Small intestine (tissue), 7 donors: ENCODE measurements at regions not wholly inside any gene's neighbourhood (a gene's known extent, or its start where the extent isn't known, plus 50 kb on each side); places are given as distances from the start of the nearest gene placed in this dataset.

Source experiments
- DNase-seq, 2 donors: peaks; one replicate each; pipeline versions ENCODE4 v3.0.0 to v3.0.0-alpha.2; 2013
- FAIRE-seq: peaks from 2 replicates; lab custom pipeline; 2012; peaks lifted over from hg19 to GRCh38; lab: Jason Lieb, UNC
- H3K27ac ChIP-seq, 3 donors: one replicate each; pipeline ENCODE4 v1.5.1; 2013; ENCODE audit warnings: low read length in 2 of 3, mild to moderate bottlenecking in 2 of 3, control low read depth in 1 of 3, inconsistent platforms in 1 of 3, low read depth in 1 of 3, moderate library complexity in 1 of 3
- H3K27me3 ChIP-seq, 3 donors: one replicate each; pipeline ENCODE4 v1.6.1; 2013; ENCODE audit warnings: low read length in 3 of 3, inconsistent platforms in 1 of 3; ENCODE audit not compliant: control insufficient read depth in 3 of 3, insufficient read depth in 3 of 3
- H3K36me3 ChIP-seq, 3 donors: one replicate each; pipeline ENCODE4 v1.6.1; 2013; ENCODE audit warnings: low read length in 3 of 3, inconsistent platforms in 1 of 3, low read depth in 1 of 3, mild to moderate bottlenecking in 1 of 3, moderate library complexity in 1 of 3; ENCODE audit not compliant: control insufficient read depth in 3 of 3, insufficient read depth in 2 of 3
- H3K4me1 ChIP-seq, 3 donors: one replicate each; pipeline ENCODE4 v1.6.1; 2013; ENCODE audit warnings: low read length in 2 of 3, inconsistent platforms in 1 of 3, low read depth in 1 of 3, mild to moderate bottlenecking in 1 of 3, moderate library complexity in 1 of 3; ENCODE audit not compliant: control insufficient read depth in 3 of 3, insufficient read depth in 2 of 3
- H3K4me3 ChIP-seq, 3 donors: one replicate each; pipeline ENCODE4 v1.5.1; 2013; ENCODE audit warnings: low read length in 3 of 3, control low read depth in 1 of 3, inconsistent platforms in 1 of 3, low read depth in 1 of 3, mild to moderate bottlenecking in 1 of 3, moderate library complexity in 1 of 3
- H3K9me3 ChIP-seq, 2 donors: one replicate each; pipeline ENCODE4 v1.6.1; 2013; ENCODE audit warnings: low read depth in 1 of 2, low read length in 1 of 2; ENCODE audit not compliant: control insufficient read depth in 2 of 2, insufficient read depth in 1 of 2
- WGBS, 3 donors: extraction: QIAGEN DNeasy Blood & Tissue Kit; methylation state at CpG; one replicate each; pipeline ENCODE4 v1.1.7; 2013; 5-methylcytosine and 5-hydroxymethylcytosine counted together
- donor health status: healthy with polysubstance abuse.
- donor health status: control.
- donor health status: control.
- donor health status: Bipolar disorder and iron deficiency.
- donor health status: healthy.

GRCh38 chr10:83968052-83968451 lies 171.3 kb upstream of the GHITM start:
- Histone ChIP-seq H3K4me1 (no peaks in the 10 kb centered on the region), H3K27ac (no peak overlapping the region), H3K36me3 (no peaks in the 10 kb centered on the region), H3K27me3 (no peaks in the 10 kb centered on the region), H3K9me3 (no peaks in the 10 kb centered on the region), H3K4me3 (no peak overlapping the region)
- DNase-seq (no peak), FAIRE-seq (no peak)
- 75 to 79% (median 78%) methylated on average over 4 of the region's 4 CpGs for WGBS, 3 donors

- Histone ChIP-seq H3K4me1 (no peaks in the 10 kb centered on the region), H3K27ac (no peak overlapping the region), H3K4me3 (no peak overlapping the region), H3K27me3 (no peaks in the 10 kb centered on the region), H3K36me3 (no peaks in the 10 kb centered on the region), H3K9me3 (peaks cover 0 to 4% of the 10 kb centered on the region in 2 donors)
- peak in 1 of 2 donors; percentile 29 for DNase-seq
- FAIRE-seq = no peak
- WGBS, 3 donors = 57 to 73% (median 65%) methylated on average over 5 of the region's 5 CpGs
Observed at GRCh38 chr10:83978681-83979383, 160.5 kb upstream of the GHITM start.

GRCh38 chr10:83982812-83983211 lies 156.5 kb upstream of the GHITM start:
- H3K4me3 ChIP-seq = no peak overlapping the region
- no peaks in the 10 kb centered on the region for H3K27me3 ChIP-seq
- FAIRE-seq (no peak), DNase-seq (no peak)
- no peaks in the 10 kb centered on the region for H3K9me3 ChIP-seq
- 40 to 45% (median 42%) methylated on average over 1 of the region's 1 CpG for WGBS, 3 donors
- H3K27ac ChIP-seq = no peak overlapping the region
- no peaks in the 10 kb centered on the region for H3K36me3 ChIP-seq
- H3K4me1 ChIP-seq = no peaks in the 10 kb centered on the region

GRCh38 chr10:83983578-83984255 lies 155.6 kb upstream of the GHITM start:
- FAIRE-seq = no peak
- WGBS, 3 donors = 54 to 70% (median 60%) methylated on average over 4 of the region's 4 CpGs
- Histone ChIP-seq H3K27me3 (no peaks in the 10 kb centered on the region), H3K4me3 (no peak overlapping the region), H3K27ac (no peak overlapping the region), H3K4me1 (no peaks in the 10 kb centered on the region), H3K36me3 (no peaks in the 10 kb centered on the region), H3K9me3 (no peaks in the 10 kb centered on the region)
- DNase-seq = no peak

GRCh38 chr10:83984256-83984640 lies 155.1 kb upstream of the GHITM start:
- Histone ChIP-seq H3K4me3 (no peak overlapping the region), H3K27ac (no peak overlapping the region), H3K9me3 (no peaks in the 10 kb centered on the region), H3K27me3 (no peaks in the 10 kb centered on the region), H3K36me3 (no peaks in the 10 kb centered on the region), H3K4me1 (no peaks in the 10 kb centered on the region)
- DNase-seq (no peak), FAIRE-seq (no peak)

GRCh38 chr10:83986800-83987199 lies 152.5 kb upstream of the GHITM start:
- no peaks in the 10 kb centered on the region for H3K9me3 ChIP-seq
- H3K27me3 ChIP-seq = no peaks in the 10 kb centered on the region
- H3K27ac ChIP-seq = no peak overlapping the region
- FAIRE-seq (no peak), DNase-seq (no peak)
- no peaks in the 10 kb centered on the region for H3K36me3 ChIP-seq
- H3K4me3 ChIP-seq = no peak overlapping the region
- H3K4me1 ChIP-seq = no peaks in the 10 kb centered on the region
- 43 to 68% (median 63%) methylated on average over 1 of the region's 1 CpG for WGBS, 3 donors

GRCh38 chr10:83987216-83987615 lies 152.1 kb upstream of the GHITM start:
- FAIRE-seq (no peak), DNase-seq (no peak)
- WGBS, 3 donors = 86 to 95% (median 88%) methylated on average over 1 of the region's 1 CpG
- Histone ChIP-seq H3K36me3 (no peaks in the 10 kb centered on the region), H3K27me3 (no peaks in the 10 kb centered on the region), H3K9me3 (no peaks in the 10 kb centered on the region), H3K4me1 (no peaks in the 10 kb centered on the region), H3K27ac (no peak overlapping the region), H3K4me3 (no peak overlapping the region)

- Histone ChIP-seq H3K27ac (no peak overlapping the region), H3K27me3 (no peaks in the 10 kb centered on the region), H3K4me3 (no peak overlapping the region), H3K4me1 (no peaks in the 10 kb centered on the region), H3K9me3 (no peaks in the 10 kb centered on the region), H3K36me3 (no peaks in the 10 kb centered on the region)
- 79 to 97% (median 90%) methylated on average over 1 of the region's 1 CpG for WGBS, 3 donors
- FAIRE-seq = no peak
- no peak for DNase-seq
Observed at GRCh38 chr10:83988435-83988834, 150.9 kb upstream of the GHITM start.
